ENCODE measurements at regions not wholly inside any gene's neighbourhood (a gene's known extent, or its start where the extent isn't known, plus 50 kb on each side); places are given as distances from the start of the nearest gene placed in this dataset.
A peak's percentile ranks its signal among the peaks of the same experiment; 100 is the strongest.

- no peak for DNase-seq (ENCODE audit: low read depth)
- H3K4me3 ChIP-seq (ENCODE audit: low read depth, low read length): no peak overlapping the region
- no peak for TF ChIP-seq CTCF (IDR thresholded peaks at IDR 0.05; ENCODE audit: insufficient read depth, low read length)
These were observed 871.8 kb downstream of the OTOL1 start for GRCh38 chr3:162368417-162368816.

- no peak for TF ChIP-seq CTCF (IDR thresholded peaks at IDR 0.05; ENCODE audit: insufficient read depth, low read length)
- DNase-seq (ENCODE audit: low read depth): no peak
- no peak overlapping the region for H3K4me3 ChIP-seq (ENCODE audit: low read depth, low read length)
These were observed 872.7 kb downstream of the OTOL1 start for GRCh38 chr3:162369306-162369705.

GRCh38 chr3:162370141-162370540 lies 873.5 kb downstream of the OTOL1 start:
- no peak for DNase-seq (ENCODE audit: low read depth)
- no peak for TF ChIP-seq CTCF (IDR thresholded peaks at IDR 0.05; ENCODE audit: insufficient read depth, low read length)
- no peak overlapping the region for H3K4me3 ChIP-seq (ENCODE audit: low read depth, low read length)

- no peak for DNase-seq (ENCODE audit: low read depth)
- no peak for TF ChIP-seq CTCF (IDR thresholded peaks at IDR 0.05; ENCODE audit: insufficient read depth, low read length)
- H3K4me3 ChIP-seq (ENCODE audit: low read depth, low read length): no peak overlapping the region
These were observed 880.2 kb downstream of the OTOL1 start for GRCh38 chr3:162376761-162377160.

- DNase-seq (ENCODE audit: low read depth): no peak
- no peak for TF ChIP-seq CTCF (IDR thresholded peaks at IDR 0.05; ENCODE audit: insufficient read depth, low read length)
- no peak overlapping the region for H3K4me3 ChIP-seq (ENCODE audit: low read depth, low read length)
These were observed 881.0 kb downstream of the OTOL1 start for GRCh38 chr3:162377608-162378007.

- no peak for DNase-seq (ENCODE audit: low read depth)
- no peak overlapping the region for H3K4me3 ChIP-seq (ENCODE audit: low read depth, low read length)
- TF ChIP-seq CTCF (IDR thresholded peaks at IDR 0.05; ENCODE audit: insufficient read depth, low read length): no peak
These were observed 888.8 kb downstream of the OTOL1 start for GRCh38 chr3:162385387-162385786.

- no peak overlapping the region for H3K4me3 ChIP-seq (ENCODE audit: low read depth, low read length)
- no peak for TF ChIP-seq CTCF (IDR thresholded peaks at IDR 0.05; ENCODE audit: insufficient read depth, low read length)
These were observed 894.3 kb downstream of the OTOL1 start for GRCh38 chr3:162390891-162391290.

More at GRCh38 chr3:162390891-162391290, 894.3 kb downstream of the OTOL1 start:
- DNase-seq (ENCODE audit: low read depth): peak; percentile 47

Data from fibroblast of the aortic adventitia (primary cell).